ENCODE measurements at regions not wholly inside any gene's neighbourhood (a gene's known extent, or its start where the extent isn't known, plus 50 kb on each side); places are given as distances from the start of the nearest gene placed in this dataset.

DNA sequence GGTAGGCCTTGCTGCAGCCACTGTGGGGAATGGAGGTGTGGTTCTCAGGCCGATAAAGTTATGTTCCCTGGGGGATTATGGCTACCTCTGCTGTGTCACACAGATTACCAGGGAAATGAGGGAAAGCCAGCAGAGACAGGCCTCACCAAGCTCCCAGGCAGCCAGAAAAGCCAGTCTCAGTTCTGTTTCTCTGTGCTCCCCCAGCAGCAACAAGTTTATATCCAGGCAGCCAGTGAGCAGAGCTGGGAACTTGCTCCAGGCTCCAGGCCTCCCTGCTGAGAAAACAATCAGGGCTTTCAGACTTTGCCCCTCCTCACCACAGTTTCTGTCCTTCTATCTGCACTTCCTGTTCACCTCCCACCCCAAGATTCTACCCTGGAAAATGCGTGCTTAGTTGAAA, 596.6 kb upstream of the GYPC start:
- Histone ChIP-seq H3K9ac (ENCODE audit: low read length) (no peak overlapping the region), H3K27ac (ENCODE audit: low read length) (no peak overlapping the region), H3K79me2 (ENCODE audit: low read length) (no peaks in the 10 kb centered on the region), H3K4me2 (ENCODE audit: low read length) (no peak overlapping the region), H3K36me3 (replicated peaks; ENCODE audit: low read depth, low read length) (no peaks in the 10 kb centered on the region), H2AFZ (ENCODE audit: low read depth, low read length) (no peak overlapping the region), H3K4me3 (ENCODE audit: low read length) (no peak overlapping the region), H3K9me3 (ENCODE audit: insufficient read depth, low read length) (0 out of 2 replicates have a peak, but pooled peaks cover 11% of the 10 kb centered on the region), H4K20me1 (ENCODE audit: insufficient read depth, low read length) (no peaks in the 10 kb centered on the region), H3K4me1 (ENCODE audit: low read length) (no peaks in the 10 kb centered on the region), H3K27me3 (ENCODE audit: low read depth, low read length) (no peaks in the 10 kb centered on the region)
- TF ChIP-seq EZH2phosphoT487 (IDR thresholded peaks at IDR 0.05; ENCODE audit: low read depth): no peak
- TF ChIP-seq, protein P1, sequence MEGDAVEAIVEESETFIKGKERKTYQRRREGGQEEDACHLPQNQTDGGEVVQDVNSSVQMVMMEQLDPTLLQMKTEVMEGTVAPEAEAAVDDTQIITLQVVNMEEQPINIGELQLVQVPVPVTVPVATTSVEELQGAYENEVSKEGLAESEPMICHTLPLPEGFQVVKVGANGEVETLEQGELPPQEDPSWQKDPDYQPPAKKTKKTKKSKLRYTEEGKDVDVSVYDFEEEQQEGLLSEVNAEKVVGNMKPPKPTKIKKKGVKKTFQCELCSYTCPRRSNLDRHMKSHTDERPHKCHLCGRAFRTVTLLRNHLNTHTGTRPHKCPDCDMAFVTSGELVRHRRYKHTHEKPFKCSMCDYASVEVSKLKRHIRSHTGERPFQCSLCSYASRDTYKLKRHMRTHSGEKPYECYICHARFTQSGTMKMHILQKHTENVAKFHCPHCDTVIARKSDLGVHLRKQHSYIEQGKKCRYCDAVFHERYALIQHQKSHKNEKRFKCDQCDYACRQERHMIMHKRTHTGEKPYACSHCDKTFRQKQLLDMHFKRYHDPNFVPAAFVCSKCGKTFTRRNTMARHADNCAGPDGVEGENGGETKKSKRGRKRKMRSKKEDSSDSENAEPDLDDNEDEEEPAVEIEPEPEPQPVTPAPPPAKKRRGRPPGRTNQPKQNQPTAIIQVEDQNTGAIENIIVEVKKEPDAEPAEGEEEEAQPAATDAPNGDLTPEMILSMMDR (IDR thresholded peaks at IDR 0.05; ENCODE audit: low read depth, low read length): no peak

DNA sequence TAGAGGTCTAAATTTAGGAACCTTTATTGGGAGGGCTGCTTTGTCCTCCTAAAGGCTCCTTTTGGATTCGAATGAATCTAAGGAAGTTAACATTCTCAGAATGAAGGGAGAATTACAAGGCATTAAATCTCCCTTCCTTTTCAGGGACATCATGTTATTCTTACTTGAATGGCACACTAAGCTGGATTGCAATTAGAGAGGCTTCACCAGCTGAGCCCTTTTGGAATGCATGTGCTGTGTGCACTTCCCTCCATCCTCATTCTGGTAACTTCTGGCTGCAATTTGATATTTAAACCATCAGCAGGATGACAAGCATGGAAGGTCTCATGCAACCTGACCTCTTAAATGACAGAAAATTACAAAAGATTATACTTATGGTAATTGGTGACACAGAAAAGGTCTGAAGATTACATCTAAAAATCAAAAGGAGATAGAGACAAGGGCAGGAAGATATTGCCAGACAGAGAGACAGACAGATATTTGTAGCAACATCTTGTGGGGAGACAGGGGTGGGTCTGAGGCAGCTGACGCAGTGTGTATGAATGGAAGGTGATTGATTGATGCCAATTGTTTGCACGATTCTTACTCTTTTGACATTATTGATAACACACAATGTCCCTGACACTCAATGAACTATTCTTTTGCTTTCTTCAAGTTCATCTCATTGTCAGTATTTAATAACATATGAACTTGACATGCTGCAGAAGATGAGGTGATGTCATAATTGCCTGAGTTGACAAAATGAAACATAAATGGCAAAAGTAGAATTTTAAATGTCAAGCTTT, 570.8 kb upstream of the GYPC start:
- no peak overlapping the region for H3K4me2 ChIP-seq (ENCODE audit: low read length)
- H3K9ac ChIP-seq (ENCODE audit: low read length): no peak overlapping the region
- no peaks in the 10 kb centered on the region for H4K20me1 ChIP-seq (ENCODE audit: insufficient read depth, low read length)
- H3K4me3 ChIP-seq (ENCODE audit: low read length): no peak overlapping the region
- H3K9me3 ChIP-seq (ENCODE audit: insufficient read depth, low read length): no peaks in the 10 kb centered on the region
- H2AFZ ChIP-seq (ENCODE audit: low read depth, low read length): no peak overlapping the region
- no peaks in the 10 kb centered on the region for H3K79me2 ChIP-seq (ENCODE audit: low read length)
- no peaks in the 10 kb centered on the region for H3K4me1 ChIP-seq (ENCODE audit: low read length)
- no peak overlapping the region for H3K27ac ChIP-seq (ENCODE audit: low read length)
- H3K36me3 ChIP-seq (replicated peaks; ENCODE audit: low read depth, low read length): no peaks in the 10 kb centered on the region
- H3K27me3 ChIP-seq (ENCODE audit: low read depth, low read length): no peaks in the 10 kb centered on the region
- TF ChIP-seq, protein P1 (IDR thresholded peaks at IDR 0.05; ENCODE audit: low read depth, low read length): no peak

DNA sequence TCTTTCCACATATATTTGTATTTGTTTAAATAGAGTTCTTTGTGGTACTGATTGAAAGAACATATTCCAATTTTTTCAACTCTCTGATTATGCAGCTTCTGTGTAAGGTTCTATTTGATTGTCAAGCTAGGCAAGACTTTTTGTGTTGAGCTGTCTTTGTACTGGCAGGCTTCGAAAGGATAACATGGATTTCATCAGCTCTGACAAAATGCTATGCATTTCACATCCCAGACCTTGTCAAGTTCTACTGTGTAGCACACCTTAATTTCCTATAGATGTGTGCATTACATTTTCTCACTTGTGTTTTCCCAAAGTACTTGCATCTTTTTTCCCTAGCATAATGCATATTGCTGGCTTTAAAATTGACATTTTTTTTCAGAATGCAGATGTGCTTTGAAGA, 555.0 kb upstream of the GYPC start:
- Histone ChIP-seq H4K20me1 (ENCODE audit: insufficient read depth, low read length) (no peaks in the 10 kb centered on the region), H3K9me3 (ENCODE audit: insufficient read depth, low read length) (no peaks in the 10 kb centered on the region), H3K4me2 (ENCODE audit: low read length) (no peak overlapping the region), H2AFZ (ENCODE audit: low read depth, low read length) (no peak overlapping the region), H3K36me3 (replicated peaks; ENCODE audit: low read depth, low read length) (no peaks in the 10 kb centered on the region), H3K4me3 (ENCODE audit: low read length) (no peak overlapping the region), H3K4me1 (ENCODE audit: low read length) (peaks cover 5% of the 10 kb centered on the region; the same call in 1 of the 2 replicates), H3K27me3 (ENCODE audit: low read depth, low read length) (no peaks in the 10 kb centered on the region), H3K79me2 (ENCODE audit: low read length) (no peaks in the 10 kb centered on the region), H3K27ac (ENCODE audit: low read length) (no peak overlapping the region), H3K9ac (ENCODE audit: low read length) (no peak overlapping the region)
- TF ChIP-seq EZH2phosphoT487 (IDR thresholded peaks at IDR 0.05; ENCODE audit: low read depth): no peak
- TF ChIP-seq, protein P1 (IDR thresholded peaks at IDR 0.05; ENCODE audit: low read depth, low read length): no peak

DNA sequence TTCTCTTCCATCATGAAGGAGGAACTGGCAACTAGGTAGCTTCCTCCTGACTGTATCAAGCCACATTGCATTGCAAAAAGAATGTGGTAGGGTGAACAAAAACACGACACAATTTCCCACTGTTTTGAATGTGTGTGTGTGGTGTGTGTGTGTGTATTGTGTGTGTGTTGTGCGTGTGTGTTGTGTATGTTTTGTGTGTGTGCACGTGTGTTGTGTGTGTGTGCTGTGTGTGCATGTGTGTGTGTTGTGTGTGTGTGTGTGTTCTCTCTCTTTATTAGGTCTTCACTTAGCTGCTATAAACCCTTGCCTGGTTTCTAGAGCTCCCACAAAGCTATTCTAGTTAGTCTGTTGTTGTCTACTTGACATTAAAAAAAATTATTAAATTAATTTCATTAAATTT, 550.0 kb upstream of the GYPC start:
- Histone ChIP-seq H3K79me2 (ENCODE audit: low read length) (no peaks in the 10 kb centered on the region), H3K4me3 (ENCODE audit: low read length) (no peak overlapping the region), H3K27me3 (ENCODE audit: low read depth, low read length) (no peaks in the 10 kb centered on the region), H4K20me1 (ENCODE audit: insufficient read depth, low read length) (no peaks in the 10 kb centered on the region), H3K4me2 (ENCODE audit: low read length) (no peak overlapping the region), H3K36me3 (replicated peaks; ENCODE audit: low read depth, low read length) (no peaks in the 10 kb centered on the region), H2AFZ (ENCODE audit: low read depth, low read length) (no peak overlapping the region), H3K9ac (ENCODE audit: low read length) (no peak overlapping the region), H3K4me1 (ENCODE audit: low read length) (no peaks in the 10 kb centered on the region), H3K9me3 (ENCODE audit: insufficient read depth, low read length) (no peaks in the 10 kb centered on the region), H3K27ac (ENCODE audit: low read length) (no peak overlapping the region)
- TF ChIP-seq, protein P1 (IDR thresholded peaks at IDR 0.05; ENCODE audit: low read depth, low read length): no peak
- no peak for TF ChIP-seq EZH2phosphoT487 (IDR thresholded peaks at IDR 0.05; ENCODE audit: low read depth)
